ENCODE measurements at regions not wholly inside any gene's neighbourhood (a gene's known extent, or its start where the extent isn't known, plus 50 kb on each side); places are given as distances from the start of the nearest gene placed in this dataset.

- no peak for TF ChIP-seq POLR2A (IDR thresholded peaks at IDR 0.05)
- TF ChIP-seq CTCF (IDR thresholded peaks at IDR 0.05), result no peak
- TF ChIP-seq POLR2AphosphoS5 (IDR thresholded peaks at IDR 0.05), result no peak
These were observed 168.2 kb upstream of the IRX6 start for GRCh38 chr16:55155815-55156214.
